OCI-LY7 (cell line): ENCODE measurements at regions not wholly inside any gene's neighbourhood (a gene's known extent, or its start where the extent isn't known, plus 50 kb on each side); places are given as distances from the start of the nearest gene placed in this dataset.

Experiments
- BruUV-seq: library from RNA; stranded (reverse); fragments of 400-500 nt; replicated peaks from 2 replicates; lab custom pipeline; 2021; lab: Mats Ljungman, UMichigan
- CTCF ChIA-PET: fragments of 300-600 bp; sonication (Branson Sonifier 250); formaldehyde crosslinking; loops from one replicate; lab custom pipeline; 2022; ENCODE audit warnings: antibody characterized with exemption; ENCODE audit not compliant: unreplicated experiment; lab: Charles Lee
- POLR2A ChIA-PET: fragments of 300-600 bp; sonication (Branson Sonifier 250); formaldehyde crosslinking; loops from one replicate; lab custom pipeline; 2022; ENCODE audit warnings: antibody characterized with exemption; lab: Charles Lee
- DNase-seq: peaks from one replicate; pipeline ENCODE4 v3.0.0-alpha.2; 2015; ENCODE audit warnings: low spot score
- H2AFZ ChIP-seq: fragments of 200-600 bp; sonication (generic), shearing (Covaris generic); 2 replicates; pipeline ENCODE4 v1.6.1; 2014; ENCODE audit warnings: mild to moderate bottlenecking, antibody characterized with exemption, low read length, moderate library complexity
- H3K27ac ChIP-seq: fragments of 200-600 bp; sonication (generic); 2 replicates; pipeline ENCODE4 v1.5.1; 2014; ENCODE audit warnings: mixed run types, low read depth, mild to moderate bottlenecking, moderate library complexity, low read length, inconsistent platforms; ENCODE audit not compliant: poor library complexity, severe bottlenecking
- H3K36me3 ChIP-seq: fragments of 200-600 bp; sonication (generic); 2 replicates; pipeline ENCODE4 v1.6.1; 2014; ENCODE audit warnings: mild to moderate bottlenecking, antibody characterized with exemption, low read length, moderate library complexity, mixed read lengths; ENCODE audit not compliant: insufficient read depth
- H3K4me1 ChIP-seq: fragments of 200-600 bp; sonication (generic); 2 replicates; pipeline ENCODE4 v1.5.1; 2014; ENCODE audit warnings: mild to moderate bottlenecking, low read length; ENCODE audit not compliant: insufficient read depth, poor library complexity, severe bottlenecking
- H3K4me2 ChIP-seq: fragments of 200-600 bp; sonication (generic); 2 replicates; pipeline ENCODE4 v1.6.1; 2014; ENCODE audit warnings: mild to moderate bottlenecking, low read length
- H3K4me3 ChIP-seq: fragments of 200-600 bp; sonication (generic); 2 replicates; pipeline ENCODE4 v1.5.1; 2014; ENCODE audit warnings: mild to moderate bottlenecking, low read depth, low read length; ENCODE audit not compliant: poor library complexity, severe bottlenecking
- H3K79me2 ChIP-seq: fragments of 200-600 bp; sonication (generic); 2 replicates; pipeline ENCODE4 v1.6.1; 2016; ENCODE audit warnings: low read depth, mild to moderate bottlenecking, low read length, moderate library complexity, mixed read lengths; ENCODE audit not compliant: insufficient read depth
- H3K9me2 ChIP-seq: fragments of 200-600 bp; sonication (generic); 2 replicates; pipeline ENCODE4 v1.6.1; 2016; ENCODE audit warnings: mild to moderate bottlenecking, low read length, mixed read lengths; ENCODE audit not compliant: insufficient read depth
- H3K9me3 ChIP-seq: fragments of 200-600 bp; sonication (generic); 2 replicates; pipeline ENCODE4 v1.6.1; 2014; ENCODE audit warnings: mild to moderate bottlenecking, mixed run types, low read length, mixed read lengths
- H4K20me1 ChIP-seq: fragments of 200-600 bp; sonication (generic); 2 replicates; pipeline ENCODE4 v1.6.1; 2014; ENCODE audit warnings: mild to moderate bottlenecking, antibody characterized with exemption, low read length, moderate library complexity, mixed read lengths; ENCODE audit not compliant: insufficient read depth
- EZH2phosphoT487 ChIP-seq: fragments of 200-600 bp; sonication (generic); IDR thresholded peaks from 2 replicates; pipeline ENCODE4 v1.6.1; 2018; ENCODE audit warnings: low read depth, borderline replicate concordance, mild to moderate bottlenecking, mixed run types, antibody characterized with exemption, low read length, moderate library complexity, mixed read lengths
- intact Hi-C: fragments of 100-400 bp; cut with micrococcal nuclease; formaldehyde crosslinking; loops from one replicate; pipeline ENCODE4 v1.10.0; 2022; ENCODE audit not compliant: unreplicated experiment
- TF ChIP-seq, protein P1 (sequence below): fragments of 200-600 bp; sonication (generic); conservative IDR thresholded peaks from 2 replicates; pipeline ENCODE4 v1.5.1; 2014; ENCODE audit warnings: mild to moderate bottlenecking, antibody characterized with exemption, low read length, moderate library complexity, mixed read lengths

DNA sequence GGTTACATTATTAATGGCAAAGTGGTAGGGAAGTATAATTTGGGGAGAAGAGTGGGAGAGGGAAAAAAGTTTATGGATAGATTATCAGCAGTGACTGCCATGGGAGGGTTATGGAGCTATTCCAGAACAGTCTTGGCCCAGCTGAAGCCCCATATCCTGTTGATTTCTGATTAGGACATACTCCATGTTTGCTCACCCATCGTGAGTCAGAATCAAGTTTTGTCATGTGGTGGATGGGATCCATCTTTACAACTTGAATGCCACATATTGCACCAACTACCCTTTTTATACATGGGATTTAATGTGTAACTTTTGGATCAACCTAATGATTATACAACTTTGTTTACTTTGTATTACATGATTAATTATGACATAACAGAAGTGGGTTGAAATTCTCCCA is 217.0 kb downstream of the HAO1 start:
- Histone ChIP-seq H3K4me2 (no peak overlapping the region), H3K9me2 (no peaks in the 10 kb centered on the region), H3K79me2 (no peaks in the 10 kb centered on the region), H3K4me1 (no peaks in the 10 kb centered on the region), H3K36me3 (no peaks in the 10 kb centered on the region), H3K9me3 (no peaks in the 10 kb centered on the region), H3K27ac (no peak overlapping the region), H4K20me1 (no peaks in the 10 kb centered on the region), H2AFZ (no peak overlapping the region), H3K4me3 (no peak overlapping the region)
- POLR2A ChIA-PET: no interaction called here
- TF ChIP-seq, protein P1, sequence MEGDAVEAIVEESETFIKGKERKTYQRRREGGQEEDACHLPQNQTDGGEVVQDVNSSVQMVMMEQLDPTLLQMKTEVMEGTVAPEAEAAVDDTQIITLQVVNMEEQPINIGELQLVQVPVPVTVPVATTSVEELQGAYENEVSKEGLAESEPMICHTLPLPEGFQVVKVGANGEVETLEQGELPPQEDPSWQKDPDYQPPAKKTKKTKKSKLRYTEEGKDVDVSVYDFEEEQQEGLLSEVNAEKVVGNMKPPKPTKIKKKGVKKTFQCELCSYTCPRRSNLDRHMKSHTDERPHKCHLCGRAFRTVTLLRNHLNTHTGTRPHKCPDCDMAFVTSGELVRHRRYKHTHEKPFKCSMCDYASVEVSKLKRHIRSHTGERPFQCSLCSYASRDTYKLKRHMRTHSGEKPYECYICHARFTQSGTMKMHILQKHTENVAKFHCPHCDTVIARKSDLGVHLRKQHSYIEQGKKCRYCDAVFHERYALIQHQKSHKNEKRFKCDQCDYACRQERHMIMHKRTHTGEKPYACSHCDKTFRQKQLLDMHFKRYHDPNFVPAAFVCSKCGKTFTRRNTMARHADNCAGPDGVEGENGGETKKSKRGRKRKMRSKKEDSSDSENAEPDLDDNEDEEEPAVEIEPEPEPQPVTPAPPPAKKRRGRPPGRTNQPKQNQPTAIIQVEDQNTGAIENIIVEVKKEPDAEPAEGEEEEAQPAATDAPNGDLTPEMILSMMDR: no peak
- no peak for DNase-seq
- no TSS peak for BruUV-seq
- intact Hi-C loops: no loop called here
- CTCF ChIA-PET: interaction anchor here (0.6 kb wide), 1 partner anchor 10 kb away, joined by 3 read pairs; no protein-coding TSS in a partner anchor

DNA sequence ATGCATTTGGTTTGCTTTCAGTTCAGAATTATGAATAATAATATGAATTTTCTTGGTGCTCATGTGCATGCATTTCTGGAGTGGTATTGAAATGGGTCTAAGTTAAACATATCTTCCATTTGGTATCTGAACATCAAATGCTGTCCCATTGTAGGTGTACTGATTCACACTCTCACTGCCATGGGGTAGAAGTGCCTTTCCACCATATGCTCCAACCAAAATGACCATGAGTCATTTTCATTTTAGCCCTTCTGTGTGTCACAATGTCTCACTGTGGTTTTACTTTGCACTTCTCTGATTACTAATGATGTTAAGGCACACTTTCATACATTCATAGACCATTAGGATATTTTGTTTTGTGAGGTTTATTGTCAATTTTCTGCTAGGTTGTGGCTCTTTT is 211.9 kb downstream of the HAO1 start:
- CTCF ChIA-PET: no interaction called here
- BruUV-seq: no TSS peak

DNA sequence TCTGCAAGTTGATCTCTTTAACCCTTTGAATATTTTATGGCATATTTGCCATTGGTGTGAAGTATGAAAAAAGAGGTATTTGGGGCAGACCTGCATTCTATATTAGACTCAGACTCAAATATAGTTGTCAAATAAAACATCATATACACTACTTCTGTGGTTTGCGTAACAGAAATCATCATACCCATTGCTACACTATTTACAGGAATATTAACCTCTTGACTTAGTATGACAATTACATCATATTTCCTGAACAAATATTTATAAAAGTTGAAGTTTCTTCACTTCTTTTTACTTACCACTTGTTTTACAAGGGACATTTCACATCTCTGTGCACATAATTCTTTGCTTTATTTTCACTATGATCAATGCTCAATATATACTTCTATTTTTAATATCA is 206.0 kb downstream of the HAO1 start:
- H3K9me3 ChIP-seq: no peaks in the 10 kb centered on the region; the same call in 1 of the 2 replicates
- intact Hi-C loops: no loop called here

More for the DNA sequence above, 211.9 kb downstream of the HAO1 start:
- Histone ChIP-seq H3K27ac (no peak overlapping the region), H3K36me3 (no peaks in the 10 kb centered on the region), H3K4me1 (no peaks in the 10 kb centered on the region), H3K4me2 (no peak overlapping the region), H4K20me1 (no peaks in the 10 kb centered on the region), H3K4me3 (no peak overlapping the region), H3K9me2 (no peaks in the 10 kb centered on the region), H2AFZ (no peak overlapping the region), H3K9me3 (no peaks in the 10 kb centered on the region; the same call in 1 of the 2 replicates), H3K79me2 (no peaks in the 10 kb centered on the region)
- intact Hi-C loops: no loop called here
- DNase-seq: no peak
- TF ChIP-seq EZH2phosphoT487: no peak
- TF ChIP-seq, protein P1: no peak
- POLR2A ChIA-PET: no interaction called here

More for the DNA sequence above, 206.0 kb downstream of the HAO1 start:
- no peak for DNase-seq
- Histone ChIP-seq H3K36me3 (no peaks in the 10 kb centered on the region), H3K4me1 (no peaks in the 10 kb centered on the region), H3K27ac (no peak overlapping the region), H3K9me2 (no peaks in the 10 kb centered on the region), H2AFZ (no peak overlapping the region), H3K4me3 (no peak overlapping the region), H3K4me2 (no peak overlapping the region), H3K79me2 (no peaks in the 10 kb centered on the region), H4K20me1 (no peaks in the 10 kb centered on the region)
- POLR2A ChIA-PET: no interaction called here
- CTCF ChIA-PET: no interaction called here
- TF ChIP-seq EZH2phosphoT487: no peak
- TF ChIP-seq, protein P1: no peak
- BruUV-seq: no TSS peak
